Memory B cell (primary cell): ENCODE measurements at regions not wholly inside any gene's neighbourhood (a gene's known extent, or its start where the extent isn't known, plus 50 kb on each side); places are given as distances from the start of the nearest gene placed in this dataset.

Experiments used
- ATAC-seq: fragments of 150-1000 bp; cut with Tn5 transposase; 2 replicates; pipeline ENCODE4 v1.10.0; 2021; ENCODE audit warnings: low read depth, mild to moderate bottlenecking, moderate library complexity
- DNase-seq, 2 donors: peaks; one replicate each; pipeline ENCODE4 v3.0.0; 2022; ENCODE audit warnings: low spot score in 2 of 2
- H3K27ac Mint-ChIP-seq: one replicate; pipeline ENCODE4 v1.8.0; 2022; ENCODE audit warnings: mild to moderate bottlenecking, moderate library complexity, mixed read lengths
- H3K27me3 Mint-ChIP-seq: one replicate; pipeline ENCODE4 v1.8.0; 2022; ENCODE audit warnings: mixed read lengths
- H3K36me3 Mint-ChIP-seq: one replicate; pipeline ENCODE4 v1.8.0; 2022; ENCODE audit warnings: mild to moderate bottlenecking, mixed read lengths
- H3K4me1 Mint-ChIP-seq: one replicate; pipeline ENCODE4 v1.8.0; 2022; ENCODE audit warnings: mixed read lengths
- H3K4me3 Mint-ChIP-seq: one replicate; pipeline ENCODE4 v1.8.0; 2022; ENCODE audit warnings: mild to moderate bottlenecking, moderate library complexity, mixed read lengths
- H3K9me3 Mint-ChIP-seq: one replicate; pipeline ENCODE4 v1.8.0; 2022; ENCODE audit warnings: mixed read lengths

GRCh38 chr17:6343736-6344135, 91.2 kb downstream of the AIPL1 start:
- peaks cover 10% of the 10 kb centered on the region for H3K27me3 Mint-ChIP-seq
- DNase-seq (no peak), ATAC-seq (no peak)
- H3K9me3 Mint-ChIP-seq, result no peaks in the 10 kb centered on the region
- no peaks in the 10 kb centered on the region for H3K4me1 Mint-ChIP-seq
- H3K27ac Mint-ChIP-seq, result no peak overlapping the region
- H3K4me3 Mint-ChIP-seq, result no peak overlapping the region
- no peaks in the 10 kb centered on the region for H3K36me3 Mint-ChIP-seq

GRCh38 chr17:6343191-6343590, 91.7 kb downstream of the AIPL1 start:
- H3K36me3 Mint-ChIP-seq, result no peaks in the 10 kb centered on the region
- ATAC-seq (no peak), DNase-seq (no peak)
- no peaks in the 10 kb centered on the region for H3K9me3 Mint-ChIP-seq
- H3K4me1 Mint-ChIP-seq, result no peaks in the 10 kb centered on the region
- H3K4me3 Mint-ChIP-seq, result no peak overlapping the region
- H3K27ac Mint-ChIP-seq, result no peak overlapping the region
- peaks cover 9% of the 10 kb centered on the region for H3K27me3 Mint-ChIP-seq

- ATAC-seq (no peak), DNase-seq (no peak)
- no peaks in the 10 kb centered on the region for H3K9me3 Mint-ChIP-seq
- H3K27me3 Mint-ChIP-seq, result peaks cover 7% of the 10 kb centered on the region
- no peaks in the 10 kb centered on the region for H3K36me3 Mint-ChIP-seq
- no peaks in the 10 kb centered on the region for H3K4me1 Mint-ChIP-seq
- no peak overlapping the region for H3K27ac Mint-ChIP-seq
- no peak overlapping the region for H3K4me3 Mint-ChIP-seq
Measured at GRCh38 chr17:6340708-6341107, 94.2 kb downstream of the AIPL1 start.

- ATAC-seq (no peak), DNase-seq (no peak)
- Mint-ChIP-seq H3K27me3 (peaks cover 11% of the 10 kb centered on the region), H3K27ac (no peak overlapping the region), H3K36me3 (no peaks in the 10 kb centered on the region), H3K4me1 (no peaks in the 10 kb centered on the region), H3K9me3 (peaks cover 4% of the 10 kb centered on the region), H3K4me3 (no peak overlapping the region)
Measured at GRCh38 chr17:6334386-6334785, 100.5 kb downstream of the AIPL1 start.

GRCh38 chr17:6330936-6331335, 104.0 kb downstream of the AIPL1 start:
- Mint-ChIP-seq H3K27ac (no peak overlapping the region), H3K36me3 (no peaks in the 10 kb centered on the region), H3K4me1 (no peaks in the 10 kb centered on the region), H3K27me3 (peaks cover 16% of the 10 kb centered on the region), H3K9me3 (peaks cover 5% of the 10 kb centered on the region), H3K4me3 (no peak overlapping the region)
- DNase-seq (no peak), ATAC-seq (no peak)

GRCh38 chr17:6328279-6328678, 106.6 kb downstream of the AIPL1 start:
- Mint-ChIP-seq H3K27ac (no peak overlapping the region), H3K4me3 (no peak overlapping the region)

GRCh38 chr17:6327007-6327406, 107.9 kb downstream of the AIPL1 start:
- H3K36me3 Mint-ChIP-seq, result no peaks in the 10 kb centered on the region

More at GRCh38 chr17:6328279-6328678, 106.6 kb downstream of the AIPL1 start:
- no peaks in the 10 kb centered on the region for H3K4me1 Mint-ChIP-seq
- peaks cover 13% of the 10 kb centered on the region for H3K27me3 Mint-ChIP-seq
- H3K9me3 Mint-ChIP-seq, result peaks cover 3% of the 10 kb centered on the region
- ATAC-seq, result no peak
- H3K36me3 Mint-ChIP-seq, result no peaks in the 10 kb centered on the region
- DNase-seq, result no peak

GRCh38 chr17:6326483-6326882, 108.4 kb downstream of the AIPL1 start:
- no peak overlapping the region for H3K27ac Mint-ChIP-seq
- no peak overlapping the region for H3K4me3 Mint-ChIP-seq
- peaks cover 13% of the 10 kb centered on the region for H3K27me3 Mint-ChIP-seq
- peaks cover 3% of the 10 kb centered on the region for H3K9me3 Mint-ChIP-seq
- ATAC-seq (no peak), DNase-seq (no peak)
- H3K4me1 Mint-ChIP-seq, result no peaks in the 10 kb centered on the region
- H3K36me3 Mint-ChIP-seq, result no peaks in the 10 kb centered on the region

More at GRCh38 chr17:6327007-6327406, 107.9 kb downstream of the AIPL1 start:
- Mint-ChIP-seq H3K27ac (no peak overlapping the region), H3K4me1 (no peaks in the 10 kb centered on the region), H3K27me3 (peaks cover 13% of the 10 kb centered on the region), H3K4me3 (no peak overlapping the region), H3K9me3 (peaks cover 3% of the 10 kb centered on the region)
- no peak for DNase-seq
- no peak for ATAC-seq

- Mint-ChIP-seq H3K9me3 (peaks cover 3% of the 10 kb centered on the region), H3K27ac (no peak overlapping the region), H3K4me3 (no peak overlapping the region), H3K27me3 (peaks cover 16% of the 10 kb centered on the region), H3K4me1 (no peaks in the 10 kb centered on the region), H3K36me3 (no peaks in the 10 kb centered on the region)
- ATAC-seq (no peak), DNase-seq (no peak)
Measured at GRCh38 chr17:6325741-6326140, 109.2 kb downstream of the AIPL1 start.

- no peaks in the 10 kb centered on the region for H3K36me3 Mint-ChIP-seq
- H3K27ac Mint-ChIP-seq, result no peak overlapping the region
- H3K4me3 Mint-ChIP-seq, result no peak overlapping the region
- ATAC-seq (no peak), DNase-seq (no peak)
- peaks cover 2% of the 10 kb centered on the region for H3K9me3 Mint-ChIP-seq
- peaks cover 14% of the 10 kb centered on the region for H3K27me3 Mint-ChIP-seq
- H3K4me1 Mint-ChIP-seq, result no peaks in the 10 kb centered on the region
Measured at GRCh38 chr17:6325051-6325450, 109.9 kb downstream of the AIPL1 start.

- no peaks in the 10 kb centered on the region for H3K36me3 Mint-ChIP-seq
- no peaks in the 10 kb centered on the region for H3K4me1 Mint-ChIP-seq
- H3K4me3 Mint-ChIP-seq, result no peak overlapping the region
- DNase-seq (no peak), ATAC-seq (no peak)
- peaks cover 14% of the 10 kb centered on the region for H3K27me3 Mint-ChIP-seq
- no peak overlapping the region for H3K27ac Mint-ChIP-seq
- peaks cover 2% of the 10 kb centered on the region for H3K9me3 Mint-ChIP-seq
Measured at GRCh38 chr17:6323626-6324356, 111.1 kb downstream of the AIPL1 start.

- DNase-seq, result no peak
- no peaks in the 10 kb centered on the region for H3K4me1 Mint-ChIP-seq
- no peaks in the 10 kb centered on the region for H3K36me3 Mint-ChIP-seq
- no peak for ATAC-seq
- no peak overlapping the region for H3K27ac Mint-ChIP-seq
- H3K4me3 Mint-ChIP-seq, result no peak overlapping the region
- H3K27me3 Mint-ChIP-seq, result peaks cover 7% of the 10 kb centered on the region
- no peaks in the 10 kb centered on the region for H3K9me3 Mint-ChIP-seq
Measured at GRCh38 chr17:6322316-6322715, 112.6 kb downstream of the AIPL1 start.

- H3K27me3 Mint-ChIP-seq, result peaks cover 14% of the 10 kb centered on the region
- DNase-seq (no peak), ATAC-seq (no peak)
- no peaks in the 10 kb centered on the region for H3K36me3 Mint-ChIP-seq
- H3K27ac Mint-ChIP-seq, result no peak overlapping the region
- no peaks in the 10 kb centered on the region for H3K4me1 Mint-ChIP-seq
- H3K9me3 Mint-ChIP-seq, result peaks cover 4% of the 10 kb centered on the region
- H3K4me3 Mint-ChIP-seq, result no peak overlapping the region
Measured at GRCh38 chr17:6314311-6314710, 120.6 kb downstream of the AIPL1 start.

- Mint-ChIP-seq H3K36me3 (no peaks in the 10 kb centered on the region), H3K4me3 (no peak overlapping the region), H3K9me3 (peaks cover 4% of the 10 kb centered on the region), H3K4me1 (no peaks in the 10 kb centered on the region), H3K27me3 (peaks cover 15% of the 10 kb centered on the region), H3K27ac (no peak overlapping the region)
- DNase-seq (no peak), ATAC-seq (no peak)
Measured at GRCh38 chr17:6313835-6314234, 121.1 kb downstream of the AIPL1 start.

GRCh38 chr17:6306820-6307219, 128.1 kb downstream of the AIPL1 start:
- no peak for ATAC-seq
- H3K9me3 Mint-ChIP-seq, result peaks cover 2% of the 10 kb centered on the region
- H3K27me3 Mint-ChIP-seq, result peaks cover 18% of the 10 kb centered on the region
- H3K4me1 Mint-ChIP-seq, result no peaks in the 10 kb centered on the region
- DNase-seq, result no peak
- no peaks in the 10 kb centered on the region for H3K36me3 Mint-ChIP-seq
- H3K27ac Mint-ChIP-seq, result no peak overlapping the region
- H3K4me3 Mint-ChIP-seq, result no peak overlapping the region
